ENCODE measurements at regions not wholly inside any gene's neighbourhood (a gene's known extent, or its start where the extent isn't known, plus 50 kb on each side); places are given as distances from the start of the nearest gene placed in this dataset.

- TF ChIP-seq POLR2AphosphoS5 (IDR thresholded peaks at IDR 0.05) (no peak), CTCF (IDR thresholded peaks at IDR 0.05) (no peak), EP300 (IDR thresholded peaks at IDR 0.05) (no peak), POLR2A (IDR thresholded peaks at IDR 0.05) (no peak)
These were observed 251.1 kb downstream of the BCAT1 start for GRCh38 chr12:24697769-24698168.

Measured in stomach (tissue), 4 donors.